ENCODE measurements at regions not wholly inside any gene's neighbourhood (a gene's known extent, or its start where the extent isn't known, plus 50 kb on each side); places are given as distances from the start of the nearest gene placed in this dataset.

GRCh38 chr10:81082621-81083376, 545.1 kb downstream of the SH2D4B start:
- Histone ChIP-seq H3K4me3 (replicated peaks in 1 of 3) (no peak overlapping the region), H3K4me1 (no peaks in the 10 kb centered on the region), H3K27me3 (no peaks in the 10 kb centered on the region), H3K36me3 (no peaks in the 10 kb centered on the region), H3K27ac (no peak overlapping the region), H3K9me3 (no peaks in the 10 kb centered on the region)
- TF ChIP-seq POLR2A (IDR thresholded peaks at IDR 0.05): no peak
- no peak for TF ChIP-seq CTCF (IDR thresholded peaks at IDR 0.05)
- intact Hi-C loops (cut with DNase I): no loop called here
- DNase-seq: no peak
- 77 to 97% methylated on average over 4 to 5 of the region's 5 CpGs for WGBS, 2 donors

GRCh38 chr10:81093056-81093455, 555.4 kb downstream of the SH2D4B start:
- H3K27me3 ChIP-seq: no peaks in the 10 kb centered on the region
- peak; percentile 4 to 39 for DNase-seq
- TF ChIP-seq CTCF (IDR thresholded peaks at IDR 0.05) (no peak), POLR2A (IDR thresholded peaks at IDR 0.05) (no peak)
- H3K36me3 ChIP-seq: no peaks in the 10 kb centered on the region
- H3K4me1 ChIP-seq: no peaks in the 10 kb centered on the region
- H3K9me3 ChIP-seq: no peaks in the 10 kb centered on the region
- 56 to 71% methylated on average over 6 of the region's 6 CpGs for WGBS, 2 donors
- no peak overlapping the region for H3K27ac ChIP-seq
- intact Hi-C loops (cut with DNase I): no loop called here
- H3K4me3 ChIP-seq (replicated peaks in 1 of 3): no peak overlapping the region

- intact Hi-C loops (cut with DNase I): no loop called here
- no peak overlapping the region for H3K4me3 ChIP-seq (replicated peaks in 1 of 3)
- no peak for DNase-seq
- H3K9me3 ChIP-seq: no peaks in the 10 kb centered on the region
- no peak overlapping the region for H3K27ac ChIP-seq
- TF ChIP-seq POLR2A (IDR thresholded peaks at IDR 0.05): no peak
- no peak for TF ChIP-seq CTCF (IDR thresholded peaks at IDR 0.05)
- H3K4me1 ChIP-seq: no peaks in the 10 kb centered on the region
- no peaks in the 10 kb centered on the region for H3K36me3 ChIP-seq
- H3K27me3 ChIP-seq: no peaks in the 10 kb centered on the region
- WGBS, 2 donors: 90 to 92% methylated on average over 2 of the region's 2 CpGs
Measured at GRCh38 chr10:81095238-81095637, 557.5 kb downstream of the SH2D4B start.

- Histone ChIP-seq H3K27me3 (no peaks in the 10 kb centered on the region), H3K27ac (no peak overlapping the region), H3K4me3 (replicated peaks in 1 of 3) (no peak overlapping the region), H3K9me3 (no peaks in the 10 kb centered on the region), H3K36me3 (no peaks in the 10 kb centered on the region), H3K4me1 (no peaks in the 10 kb centered on the region)
- DNase-seq: no peak
- TF ChIP-seq CTCF (IDR thresholded peaks at IDR 0.05) (no peak), POLR2A (IDR thresholded peaks at IDR 0.05) (no peak)
- 83 to 85% methylated on average over 1 of the region's 1 CpG for WGBS, 2 donors
- intact Hi-C loops (cut with DNase I): no loop called here
Measured at GRCh38 chr10:81096558-81096957, 558.9 kb downstream of the SH2D4B start.

- no peaks in the 10 kb centered on the region for H3K36me3 ChIP-seq
- intact Hi-C loops (cut with DNase I): no loop called here
- no peaks in the 10 kb centered on the region for H3K9me3 ChIP-seq
- no peak overlapping the region for H3K4me3 ChIP-seq (replicated peaks in 1 of 3)
- no peak overlapping the region for H3K27ac ChIP-seq
- no peaks in the 10 kb centered on the region for H3K27me3 ChIP-seq
- no peaks in the 10 kb centered on the region for H3K4me1 ChIP-seq
- TF ChIP-seq CTCF (IDR thresholded peaks at IDR 0.05) (no peak), POLR2A (IDR thresholded peaks at IDR 0.05) (no peak)
- no peak for DNase-seq
Measured at GRCh38 chr10:81101062-81101461, 563.4 kb downstream of the SH2D4B start.
